ENCODE measurements at regions not wholly inside any gene's neighbourhood (a gene's known extent, or its start where the extent isn't known, plus 50 kb on each side); places are given as distances from the start of the nearest gene placed in this dataset.
A peak's percentile ranks its signal among the peaks of the same experiment; 100 is the strongest.

DNA sequence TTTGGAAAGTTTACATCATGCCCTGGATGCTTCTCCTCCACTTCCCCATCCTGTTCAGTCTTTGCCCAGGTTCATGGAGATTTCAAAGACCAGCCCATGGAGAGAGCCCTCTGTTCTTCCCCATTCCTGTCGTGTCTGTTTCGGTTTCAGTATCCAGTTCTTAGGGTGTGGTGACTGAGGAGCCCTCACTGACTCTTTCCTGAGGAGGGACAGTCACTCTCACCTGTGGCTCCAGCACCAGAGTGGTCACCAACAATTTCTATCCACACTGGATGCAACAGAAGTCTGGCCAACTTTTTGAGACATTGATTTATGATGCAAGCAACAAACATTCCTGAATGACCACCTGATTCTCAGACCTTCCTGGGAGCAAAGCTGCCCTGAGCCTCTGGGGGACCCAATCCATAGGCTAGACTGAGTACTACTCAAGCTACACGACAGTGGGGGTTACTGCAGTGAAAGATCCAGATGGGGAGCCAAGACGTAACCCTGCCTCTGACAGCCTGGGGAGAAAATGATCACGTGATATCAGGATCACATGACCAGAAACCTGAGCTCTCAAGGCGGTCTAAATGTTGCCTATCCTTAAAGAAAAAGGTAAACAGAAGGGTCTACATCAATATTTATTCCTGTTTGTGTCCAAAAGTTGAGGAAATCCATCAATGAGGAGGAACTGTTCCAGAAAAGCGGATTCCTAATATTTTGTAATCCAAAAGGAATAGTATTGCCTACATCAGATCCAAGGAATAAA is 76.2 kb upstream of the VPREB1 start:
- intact Hi-C loops (cut with DNase I, micrococcal nuclease), result no loop called here
- no peaks in the 10 kb centered on the region for H3K36me3 Mint-ChIP-seq (ENCODE audit: low read depth)
- peaks cover 9% of the 10 kb centered on the region for H3K4me1 ChIP-seq (ENCODE audit: insufficient read depth, low read length)
- H3K27ac Mint-ChIP-seq, result peak overlapping the region; percentile 81
- H3K4me1 Mint-ChIP-seq (ENCODE audit: low read depth), result peaks cover 26% of the 10 kb centered on the region
- peaks cover 0 to 4% of the 10 kb centered on the region in 2 experiments for H3K27me3 ChIP-seq (ENCODE audit: control insufficient read depth in 1 of 2, insufficient read depth in 2 of 2, low read length in 2 of 2)
- H3K4me3 Mint-ChIP-seq, result peak overlapping the region; percentile 72
- ChIA-PET CTCF (no interaction called here), POLR2A (no interaction called here)
- no peaks in the 10 kb centered on the region for H3K9me3 ChIP-seq (ENCODE audit: control insufficient read depth in 1 of 2, insufficient read depth in 1 of 2, low read length in 2 of 2)
- DNase-seq (peak in 4 of 14 experiments; percentile 8 to 56 (median 45)), ATAC-seq (ENCODE audit: poor library complexity) (no peak)
- TF ChIP-seq, protein P1, sequence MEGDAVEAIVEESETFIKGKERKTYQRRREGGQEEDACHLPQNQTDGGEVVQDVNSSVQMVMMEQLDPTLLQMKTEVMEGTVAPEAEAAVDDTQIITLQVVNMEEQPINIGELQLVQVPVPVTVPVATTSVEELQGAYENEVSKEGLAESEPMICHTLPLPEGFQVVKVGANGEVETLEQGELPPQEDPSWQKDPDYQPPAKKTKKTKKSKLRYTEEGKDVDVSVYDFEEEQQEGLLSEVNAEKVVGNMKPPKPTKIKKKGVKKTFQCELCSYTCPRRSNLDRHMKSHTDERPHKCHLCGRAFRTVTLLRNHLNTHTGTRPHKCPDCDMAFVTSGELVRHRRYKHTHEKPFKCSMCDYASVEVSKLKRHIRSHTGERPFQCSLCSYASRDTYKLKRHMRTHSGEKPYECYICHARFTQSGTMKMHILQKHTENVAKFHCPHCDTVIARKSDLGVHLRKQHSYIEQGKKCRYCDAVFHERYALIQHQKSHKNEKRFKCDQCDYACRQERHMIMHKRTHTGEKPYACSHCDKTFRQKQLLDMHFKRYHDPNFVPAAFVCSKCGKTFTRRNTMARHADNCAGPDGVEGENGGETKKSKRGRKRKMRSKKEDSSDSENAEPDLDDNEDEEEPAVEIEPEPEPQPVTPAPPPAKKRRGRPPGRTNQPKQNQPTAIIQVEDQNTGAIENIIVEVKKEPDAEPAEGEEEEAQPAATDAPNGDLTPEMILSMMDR (IDR thresholded peaks at IDR 0.05), result no peak
- no peaks in the 10 kb centered on the region for H3K9me3 Mint-ChIP-seq
- H3K36me3 ChIP-seq (ENCODE audit: insufficient read depth, low read length), result no peaks in the 10 kb centered on the region
- peak overlapping the region in 1 of 2 donors; percentile 13 for H3K27ac ChIP-seq (ENCODE audit: low read depth in 1 of 2, low read length in 2 of 2)
- peaks cover 4% of the 10 kb centered on the region for H3K27me3 Mint-ChIP-seq
- H3K4me3 ChIP-seq (ENCODE audit: low read length), result peak overlapping the region; percentile 46

DNA sequence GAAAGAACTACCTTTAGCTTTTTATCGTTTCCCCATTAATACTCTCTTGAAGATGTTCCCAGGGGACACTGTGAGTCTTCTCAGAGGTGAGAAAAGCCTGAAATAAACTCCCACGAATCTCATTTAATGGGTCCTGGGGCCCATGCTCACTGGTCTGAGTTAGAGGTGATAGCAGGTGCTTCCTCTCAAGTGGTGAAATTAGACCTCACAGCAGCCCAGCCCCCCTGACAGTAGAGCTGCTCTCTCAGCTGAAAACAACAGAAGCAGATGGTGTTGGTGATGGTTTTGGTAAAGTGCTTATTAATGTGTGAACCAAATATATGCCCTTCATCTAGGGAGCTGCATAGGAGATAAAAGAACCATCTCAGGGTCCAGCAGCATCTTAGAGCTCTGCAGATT is 76.8 kb upstream of the VPREB1 start:
- peak overlapping the region; percentile 46 for H3K4me3 ChIP-seq (ENCODE audit: low read length)
- intact Hi-C loops (cut with DNase I, micrococcal nuclease), result no loop called here
- H3K27me3 Mint-ChIP-seq, result peaks cover 4% of the 10 kb centered on the region
- TF ChIP-seq, protein P1 (IDR thresholded peaks at IDR 0.05), result no peak
- no peaks in the 10 kb centered on the region for H3K9me3 Mint-ChIP-seq
- no peaks in the 10 kb centered on the region for H3K36me3 ChIP-seq (ENCODE audit: insufficient read depth, low read length)
- POLR2A ChIA-PET, result no interaction called here
- CTCF ChIA-PET, result no interaction called here
- no peaks in the 10 kb centered on the region for H3K9me3 ChIP-seq (ENCODE audit: control insufficient read depth in 1 of 2, insufficient read depth in 1 of 2, low read length in 2 of 2)
- peaks cover 26% of the 10 kb centered on the region for H3K4me1 Mint-ChIP-seq (ENCODE audit: low read depth)
- peak overlapping the region; percentile 72 for H3K4me3 Mint-ChIP-seq
- H3K27me3 ChIP-seq (ENCODE audit: control insufficient read depth in 1 of 2, insufficient read depth in 2 of 2, low read length in 2 of 2), result peaks cover 0 to 4% of the 10 kb centered on the region in 2 experiments
- DNase-seq, result peak in 1 of 14 experiments; percentile 15
- H3K27ac ChIP-seq (ENCODE audit: low read depth in 1 of 2, low read length in 2 of 2), result no peak overlapping the region
- no peak for ATAC-seq (ENCODE audit: poor library complexity)
- no peaks in the 10 kb centered on the region for H3K36me3 Mint-ChIP-seq (ENCODE audit: low read depth)
- H3K4me1 ChIP-seq (ENCODE audit: insufficient read depth, low read length), result peaks cover 9% of the 10 kb centered on the region
- peak overlapping the region; percentile 81 for H3K27ac Mint-ChIP-seq

DNA sequence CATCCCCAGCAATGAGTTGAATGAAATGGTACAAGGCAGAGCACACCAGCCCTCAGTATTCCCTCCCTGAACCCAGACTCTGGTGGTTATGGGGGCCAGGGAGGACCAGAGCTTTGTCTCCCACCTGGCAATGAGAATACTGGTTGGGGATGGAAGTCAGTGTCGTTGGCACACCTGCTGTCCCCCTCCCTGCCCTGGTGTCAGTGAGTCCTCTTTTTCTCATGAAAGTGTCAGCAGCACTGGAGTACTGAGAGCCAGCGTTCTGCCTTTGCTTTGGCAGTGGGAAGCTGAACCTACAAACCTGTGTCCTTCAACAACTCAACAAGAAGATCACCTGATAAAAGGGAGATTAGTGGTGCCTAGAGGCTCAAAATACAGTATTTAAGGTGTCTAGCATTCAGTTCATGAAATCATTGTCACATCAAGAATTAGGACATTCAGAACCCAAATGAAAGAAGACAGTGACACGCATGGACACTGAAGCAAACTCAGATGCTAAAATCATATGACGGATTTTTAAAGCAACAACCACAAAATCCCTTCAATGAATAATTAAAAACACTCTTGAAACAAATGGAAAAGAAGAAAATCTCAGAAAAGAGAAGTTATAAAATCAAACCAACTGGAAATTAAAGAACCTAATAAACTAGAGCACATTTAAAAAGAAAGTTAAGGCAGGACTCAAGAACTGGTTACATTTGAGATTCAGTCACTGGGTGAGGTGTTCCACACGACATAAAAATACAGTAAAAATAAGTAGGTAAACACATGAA is 77.5 kb upstream of the VPREB1 start:
- intact Hi-C loops (cut with DNase I, micrococcal nuclease), result no loop called here
- CTCF ChIA-PET, result no interaction called here
- Mint-ChIP-seq H3K9me3 (no peaks in the 10 kb centered on the region), H3K4me1 (ENCODE audit: low read depth) (peaks cover 26% of the 10 kb centered on the region), H3K27ac (no peak overlapping the region), H3K4me3 (no peak overlapping the region), H3K36me3 (ENCODE audit: low read depth) (no peaks in the 10 kb centered on the region), H3K27me3 (peaks cover 7% of the 10 kb centered on the region)
- peaks cover 0 to 4% of the 10 kb centered on the region in 2 experiments for H3K27me3 ChIP-seq (ENCODE audit: control insufficient read depth in 1 of 2, insufficient read depth in 2 of 2, low read length in 2 of 2)
- no peaks in the 10 kb centered on the region for H3K9me3 ChIP-seq (ENCODE audit: control insufficient read depth in 1 of 2, insufficient read depth in 1 of 2, low read length in 2 of 2)
- no peaks in the 10 kb centered on the region for H3K36me3 ChIP-seq (ENCODE audit: insufficient read depth, low read length)
- no peak overlapping the region for H3K4me3 ChIP-seq (ENCODE audit: low read length)
- POLR2A ChIA-PET, result no interaction called here
- H3K4me1 ChIP-seq (ENCODE audit: insufficient read depth, low read length), result peaks cover 9% of the 10 kb centered on the region
- DNase-seq (no peak), ATAC-seq (ENCODE audit: poor library complexity) (no peak)
- H3K27ac ChIP-seq (ENCODE audit: low read depth in 1 of 2, low read length in 2 of 2), result no peak overlapping the region
- TF ChIP-seq, protein P1 (IDR thresholded peaks at IDR 0.05), result no peak

Measured in CD4-positive, alpha-beta T cell (primary cell).